ENCODE measurements at regions not wholly inside any gene's neighbourhood (a gene's known extent, or its start where the extent isn't known, plus 50 kb on each side); places are given as distances from the start of the nearest gene placed in this dataset.

GRCh38 chr5:101009758-101010519, 106.9 kb upstream of the ST8SIA4 start (continued):
- no peak for TF ChIP-seq MAZ (CRISPR knock-in tag; conservative IDR thresholded peaks at IDR 0.05 in 1 of 2, IDR thresholded peaks at IDR 0.05 in 1 of 2)

DNA sequence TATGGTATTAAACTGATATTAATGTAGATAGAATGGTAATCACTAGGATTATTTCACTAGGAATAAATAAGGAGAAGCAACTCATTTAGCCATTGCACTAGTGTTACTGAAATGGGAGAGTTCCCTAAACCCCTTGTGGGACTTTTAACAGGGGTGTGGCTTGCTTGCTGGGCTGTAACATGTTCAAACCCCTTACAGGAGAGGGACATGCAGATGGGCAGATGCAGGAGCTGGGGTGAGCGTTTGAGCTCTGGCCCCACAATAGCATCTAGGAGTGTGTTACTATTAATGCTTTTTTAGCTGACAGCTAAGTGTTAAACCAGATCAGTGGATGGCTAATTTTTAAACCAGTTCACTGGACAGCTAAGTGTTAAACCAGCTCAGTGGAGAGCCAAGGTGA, 89.3 kb upstream of the ST8SIA4 start:
- CTCF ChIA-PET (ENCODE audit: low intra/inter-chr PET ratio), result no interaction called here
- intact Hi-C loops (cut with micrococcal nuclease), result no loop called here
- no peak for TF ChIP-seq ARID1B (IDR thresholded peaks at IDR 0.05)
- TF ChIP-seq GTF2F1 (IDR thresholded peaks at IDR 0.05; ENCODE audit: low read depth, low read length), result no peak
- TF ChIP-seq LCOR (CRISPR knock-in tag; IDR thresholded peaks at IDR 0.05), result no peak
- TF ChIP-seq GATA2 (CRISPR knock-in tag; IDR thresholded peaks at IDR 0.05), result no peak
- no peak for TF ChIP-seq MBD1 (CRISPR knock-in tag; IDR thresholded peaks at IDR 0.05)
- TF ChIP-seq CEBPG (CRISPR knock-in tag; IDR thresholded peaks at IDR 0.05), result no peak
- no peak for TF ChIP-seq CEBPG (tag; conservative IDR thresholded peaks at IDR 0.05 in 1 of 2, IDR thresholded peaks at IDR 0.05 in 1 of 2)
- TF ChIP-seq SMAD2 (IDR thresholded peaks at IDR 0.05; ENCODE audit: low read depth, low read length), result no peak
- TF ChIP-seq ZNF589 (CRISPR knock-in tag; IDR thresholded peaks at IDR 0.05; ENCODE audit: low read depth), result no peak
- TF ChIP-seq TOE1 (IDR thresholded peaks at IDR 0.05; ENCODE audit: borderline replicate concordance), result no peak
- no peak for TF ChIP-seq TOE1 (CRISPR knock-in tag; IDR thresholded peaks at IDR 0.05; ENCODE audit: borderline replicate concordance, low read depth)
- TF ChIP-seq, protein P1, sequence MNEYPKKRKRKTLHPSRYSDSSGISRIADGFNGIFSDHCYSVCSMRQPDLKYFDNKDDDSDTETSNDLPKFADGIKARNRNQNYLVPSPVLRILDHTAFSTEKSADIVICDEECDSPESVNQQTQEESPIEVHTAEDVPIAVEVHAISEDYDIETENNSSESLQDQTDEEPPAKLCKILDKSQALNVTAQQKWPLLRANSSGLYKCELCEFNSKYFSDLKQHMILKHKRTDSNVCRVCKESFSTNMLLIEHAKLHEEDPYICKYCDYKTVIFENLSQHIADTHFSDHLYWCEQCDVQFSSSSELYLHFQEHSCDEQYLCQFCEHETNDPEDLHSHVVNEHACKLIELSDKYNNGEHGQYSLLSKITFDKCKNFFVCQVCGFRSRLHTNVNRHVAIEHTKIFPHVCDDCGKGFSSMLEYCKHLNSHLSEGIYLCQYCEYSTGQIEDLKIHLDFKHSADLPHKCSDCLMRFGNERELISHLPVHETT (CRISPR knock-in tag; conservative IDR thresholded peaks at IDR 0.05 in 1 of 2, IDR thresholded peaks at IDR 0.05 in 1 of 2), result no peak
- TF ChIP-seq ZNF449 (CRISPR knock-in tag; IDR thresholded peaks at IDR 0.05), result no peak
- TF ChIP-seq THAP7 (CRISPR knock-in tag; IDR thresholded peaks at IDR 0.05), result no peak
- no peak for TF ChIP-seq KAT8 (IDR thresholded peaks at IDR 0.05; ENCODE audit: low read depth)

More for the DNA sequence above, 89.3 kb upstream of the ST8SIA4 start:
- no peaks in the 10 kb centered on the region for H3K27me3 ChIP-seq (ENCODE audit: control insufficient read depth in 2 of 2, insufficient read depth in 2 of 2, low read length in 2 of 2)
- no peaks in the 10 kb centered on the region for H3K36me3 ChIP-seq (ENCODE audit: control insufficient read depth, insufficient read depth, low read length)
- no TSS peak for BruUV-seq (replicated peaks)
- no peak overlapping the region for H3K27ac ChIP-seq (ENCODE audit: extremely low read depth, low read depth, low read length)
- no peaks in the 10 kb centered on the region for H3K9me1 ChIP-seq (ENCODE audit: control insufficient read depth, insufficient read depth, low read length)
- H2AFZ ChIP-seq (ENCODE audit: low read depth, low read length), result no peak overlapping the region
- no peaks in the 10 kb centered on the region for H3K79me2 ChIP-seq (ENCODE audit: control insufficient read depth, insufficient read depth, low read length)
- H3K9me3 ChIP-seq (replicated peaks; ENCODE audit: control insufficient read depth, insufficient read depth, low read depth, low read length), result no peaks in the 10 kb centered on the region
- in situ Hi-C loops (cut with MboI), result no loop called here
- no peak for FAIRE-seq
- no peaks in the 10 kb centered on the region for H4K20me1 ChIP-seq (replicated peaks; ENCODE audit: control insufficient read depth, insufficient read depth, low read length)
- no peaks in the 10 kb centered on the region for H3K4me1 ChIP-seq (replicated peaks in 1 of 2; ENCODE audit: control insufficient read depth in 2 of 2, insufficient read depth in 2 of 2, low read length in 2 of 2)
- H3K4me3 ChIP-seq, result no peak overlapping the region
- no peak for ATAC-seq
- H3K9ac ChIP-seq (ENCODE audit: insufficient read depth in 1 of 2, low read depth in 2 of 2, low read length in 2 of 2), result no peak overlapping the region
- no peak for DNase-seq (ENCODE audit: extremely low read depth in 1 of 4, low spot score in 3 of 4)
- WGBS (ENCODE audit: insufficient coverage, low coverage, missing lambda C conversion rate), result 22% methylated on average over 1 of the region's 1 CpG
- H3K4me2 ChIP-seq (ENCODE audit: insufficient read depth, low read length), result no peak overlapping the region
- POLR2A ChIA-PET, result no interaction called here

Measured in K562 (cell line).